Fibroblast of lung (primary cell): ENCODE measurements at regions not wholly inside any gene's neighbourhood (a gene's known extent, or its start where the extent isn't known, plus 50 kb on each side); places are given as distances from the start of the nearest gene placed in this dataset.

Experiments used
- EZH2 ChIP-seq: IDR thresholded peaks from 2 replicates; pipeline ENCODE4 v1.5.1; 2012; ENCODE audit warnings: low read length, control low read depth, mild to moderate bottlenecking; ENCODE audit errors: missing control alignments
- TF ChIP-seq, protein P1 (sequence below), 2 donors: IDR thresholded peaks in 1 of 2; conservative IDR thresholded peaks in 1 of 2; 1 replicate in 1 of 2; 2 replicates in 1 of 2; pipeline ENCODE4 v1.5.1; 2011 to 2012; ENCODE audit warnings: low read length in 2 of 2, control low read depth in 1 of 2, inconsistent platforms in 1 of 2, low read depth in 1 of 2, mild to moderate bottlenecking in 1 of 2

GRCh38 chrX:94850811-94851210 is 1176.8 kb downstream of the FAM133A start:
- TF ChIP-seq, protein P1, sequence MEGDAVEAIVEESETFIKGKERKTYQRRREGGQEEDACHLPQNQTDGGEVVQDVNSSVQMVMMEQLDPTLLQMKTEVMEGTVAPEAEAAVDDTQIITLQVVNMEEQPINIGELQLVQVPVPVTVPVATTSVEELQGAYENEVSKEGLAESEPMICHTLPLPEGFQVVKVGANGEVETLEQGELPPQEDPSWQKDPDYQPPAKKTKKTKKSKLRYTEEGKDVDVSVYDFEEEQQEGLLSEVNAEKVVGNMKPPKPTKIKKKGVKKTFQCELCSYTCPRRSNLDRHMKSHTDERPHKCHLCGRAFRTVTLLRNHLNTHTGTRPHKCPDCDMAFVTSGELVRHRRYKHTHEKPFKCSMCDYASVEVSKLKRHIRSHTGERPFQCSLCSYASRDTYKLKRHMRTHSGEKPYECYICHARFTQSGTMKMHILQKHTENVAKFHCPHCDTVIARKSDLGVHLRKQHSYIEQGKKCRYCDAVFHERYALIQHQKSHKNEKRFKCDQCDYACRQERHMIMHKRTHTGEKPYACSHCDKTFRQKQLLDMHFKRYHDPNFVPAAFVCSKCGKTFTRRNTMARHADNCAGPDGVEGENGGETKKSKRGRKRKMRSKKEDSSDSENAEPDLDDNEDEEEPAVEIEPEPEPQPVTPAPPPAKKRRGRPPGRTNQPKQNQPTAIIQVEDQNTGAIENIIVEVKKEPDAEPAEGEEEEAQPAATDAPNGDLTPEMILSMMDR (conservative IDR thresholded peaks at IDR 0.05 in 1 of 2, IDR thresholded peaks at IDR 0.05 in 1 of 2; ENCODE audit: low read depth in 1 of 2, low read length in 2 of 2) = no peak
- TF ChIP-seq EZH2 = no peak
